Lower leg skin (tissue), 4 donors: ENCODE measurements at regions not wholly inside any gene's neighbourhood (a gene's known extent, or its start where the extent isn't known, plus 50 kb on each side); places are given as distances from the start of the nearest gene placed in this dataset.

Source experiments
- DNase-seq, 2 donors: peaks; one replicate each; pipeline ENCODE4 v3.0.0-alpha.2; 2019; ENCODE audit warnings: low spot score in 2 of 2
- H3K4me3 ChIP-seq: fragments of 200-600 bp; sonication (generic); 2 replicates; pipeline ENCODE4 v1.5.1; 2017; ENCODE audit warnings: mild to moderate bottlenecking, low read depth; ENCODE audit not compliant: poor library complexity, severe bottlenecking
- CTCF ChIP-seq, 3 donors: fragments of 450-650 bp; IDR thresholded peaks; one replicate each; pipeline ENCODE4 v1.5.1; 2016; ENCODE audit warnings: antibody characterized with exemption in 3 of 3, mild to moderate bottlenecking in 3 of 3, moderate library complexity in 2 of 3
- POLR2A ChIP-seq, 2 donors: fragments of 450-650 bp; IDR thresholded peaks; one replicate each; pipeline ENCODE4 v1.6.1; 2016 to 2017; ENCODE audit warnings: antibody characterized with exemption in 2 of 2, mild to moderate bottlenecking in 1 of 2, moderate library complexity in 1 of 2
- WGBS, 2 donors: methylation state at CpG; one replicate each; pipeline ENCODE4 v1.1.5; 2018; 5-methylcytosine and 5-hydroxymethylcytosine counted together
- intact Hi-C: fragments of 100-400 bp; cut with DNase I; formaldehyde crosslinking; loops from one replicate; pipeline ENCODE4 v1.15.0; 2023; ENCODE audit warnings: low total_unique reads

GRCh38 chrX:65595460-65595876, 60.9 kb upstream of the LAS1L start:
- TF ChIP-seq POLR2A (IDR thresholded peaks at IDR 0.05) = no peak
- TF ChIP-seq CTCF (IDR thresholded peaks at IDR 0.05) = peak in 2 of 3 donors; percentile 82 to 97
- 0 to 4% methylated on average over 3 of the region's 3 CpGs for WGBS, 2 donors
- intact Hi-C loops = no loop called here
- H3K4me3 ChIP-seq = no peak overlapping the region
- DNase-seq = peak; percentile 93 to 99

GRCh38 chrX:65591206-65591605, 56.6 kb upstream of the LAS1L start:
- DNase-seq = peak in 1 of 2 donors; percentile 54
- no peak overlapping the region for H3K4me3 ChIP-seq
- intact Hi-C loops = no loop called here
- 64 to 71% methylated on average over 1 to 2 of the region's 2 CpGs for WGBS, 2 donors
- TF ChIP-seq POLR2A (IDR thresholded peaks at IDR 0.05) = no peak
- no peak for TF ChIP-seq CTCF (IDR thresholded peaks at IDR 0.05)

- H3K4me3 ChIP-seq = no peak overlapping the region
- TF ChIP-seq POLR2A (IDR thresholded peaks at IDR 0.05) (no peak), CTCF (IDR thresholded peaks at IDR 0.05) (no peak)
- intact Hi-C loops = loop anchor here (10.0 kb wide), 1 partner anchor 135 kb away; no protein-coding TSS in a partner anchor
- WGBS, 2 donors = 39 to 78% methylated on average over 3 to 4 of the region's 4 CpGs
- peak in 1 of 2 donors; percentile 53 for DNase-seq
These were observed 54.7 kb upstream of the LAS1L start for GRCh38 chrX:65589304-65589703.

DNA sequence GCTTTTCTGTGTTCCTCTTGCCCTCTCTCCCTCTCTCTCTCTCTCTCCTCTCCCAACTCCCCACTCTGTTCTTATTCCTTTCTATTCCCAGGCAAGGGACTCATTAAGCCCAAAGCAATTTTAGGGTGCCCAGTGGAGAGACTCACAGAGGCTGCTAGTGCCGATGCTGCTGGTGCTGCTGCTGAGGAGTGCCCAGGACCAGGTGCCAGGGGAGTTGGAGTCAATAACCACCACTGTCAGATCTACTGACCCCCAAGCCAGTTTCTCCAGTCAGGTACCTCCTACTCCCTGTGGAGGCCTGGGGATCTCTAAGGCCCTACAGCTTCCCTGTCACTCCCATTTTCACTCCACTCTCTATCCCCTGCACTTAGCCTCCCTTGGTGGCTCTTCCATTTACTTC, 54.2 kb upstream of the LAS1L start:
- DNase-seq = peak in 1 of 2 donors; percentile 50
- H3K4me3 ChIP-seq = no peak overlapping the region
- no peak for TF ChIP-seq POLR2A (IDR thresholded peaks at IDR 0.05)
- TF ChIP-seq CTCF (IDR thresholded peaks at IDR 0.05) = no peak
- 43 to 46% methylated on average over 1 of the region's 1 CpG for WGBS, 2 donors
- intact Hi-C loops = loop anchor here (10.0 kb wide), 1 partner anchor 136 kb away; no protein-coding TSS in a partner anchor

DNA sequence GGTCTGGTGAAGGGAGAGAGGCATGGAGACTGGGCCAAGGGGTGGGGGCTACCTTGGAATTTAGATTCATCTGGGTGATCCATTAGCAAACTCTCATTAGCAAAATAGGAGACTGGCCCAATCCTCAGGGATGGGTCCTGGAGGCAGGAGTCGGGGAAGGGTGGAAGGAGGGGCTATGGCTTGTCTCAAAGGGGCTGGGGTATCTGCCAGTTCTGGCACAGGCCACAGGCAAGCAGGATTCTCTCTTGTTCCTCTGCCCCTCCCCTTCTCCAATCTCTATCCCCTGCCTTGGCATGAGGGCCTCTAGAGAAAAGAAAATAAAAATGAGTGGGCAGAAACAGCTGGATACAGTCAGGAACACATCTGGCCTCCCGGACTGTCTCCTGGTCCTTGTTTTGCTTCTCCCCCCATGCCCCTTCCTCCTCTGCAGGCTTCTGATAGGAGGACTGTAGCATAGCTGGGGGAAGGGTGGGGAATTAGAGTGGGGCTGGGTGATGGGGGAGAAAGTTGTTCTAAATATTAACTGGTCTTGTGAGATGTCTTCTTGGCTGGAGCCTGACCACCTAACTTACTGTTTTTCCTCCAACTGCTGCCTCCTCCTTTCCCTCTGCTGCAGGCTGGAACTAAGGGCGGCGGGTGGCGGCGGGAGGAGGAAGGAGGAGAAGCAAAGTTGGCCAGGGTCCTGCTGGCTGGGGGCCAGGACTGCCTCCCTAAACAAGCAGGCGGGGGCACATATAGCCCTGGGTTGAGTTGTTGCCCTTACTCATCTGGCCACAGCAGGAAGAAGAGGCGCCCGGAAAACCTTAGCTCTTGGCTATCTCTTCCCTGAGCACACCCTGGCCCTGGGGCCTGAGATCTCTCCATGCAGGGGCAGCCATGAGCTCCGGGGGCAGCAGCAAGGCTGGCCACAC, 53.3 kb upstream of the LAS1L start:
- TF ChIP-seq POLR2A (IDR thresholded peaks at IDR 0.05) (no peak), CTCF (IDR thresholded peaks at IDR 0.05) (no peak)
- H3K4me3 ChIP-seq = no peak overlapping the region
- intact Hi-C loops = loop anchor here (10.0 kb wide), 1 partner anchor 137 kb away; no protein-coding TSS in a partner anchor
- 7 to 22% methylated on average over 9 of the region's 10 CpGs for WGBS, 2 donors
- DNase-seq = peak; percentile 67 to 96
